ENCODE measurements at regions not wholly inside any gene's neighbourhood (a gene's known extent, or its start where the extent isn't known, plus 50 kb on each side); places are given as distances from the start of the nearest gene placed in this dataset.

GRCh38 chr18:24795129-24795528 lies 334.7 kb downstream of the HRH4 start:
- TF ChIP-seq CTCF (IDR thresholded peaks at IDR 0.05; ENCODE audit: borderline replicate concordance, control extremely low read depth, extremely low read depth, insufficient read depth, missing control alignments): no peak
- in situ Hi-C loops (cut with MboI; ENCODE audit: low sequenced_read_pairs, unreplicated experiment): no loop called here

GRCh38 chr18:24797981-24798380 lies 337.5 kb downstream of the HRH4 start:
- no peak for TF ChIP-seq CTCF (IDR thresholded peaks at IDR 0.05; ENCODE audit: borderline replicate concordance, control extremely low read depth, extremely low read depth, insufficient read depth, missing control alignments)
- in situ Hi-C loops (cut with MboI; ENCODE audit: low sequenced_read_pairs, unreplicated experiment): no loop called here
- no peak for DNase-seq (ENCODE audit: low spot score)

More at GRCh38 chr18:24795129-24795528, 334.7 kb downstream of the HRH4 start:
- DNase-seq (ENCODE audit: low spot score): no peak

- in situ Hi-C loops (cut with MboI; ENCODE audit: low sequenced_read_pairs, unreplicated experiment): no loop called here
- no peak for TF ChIP-seq CTCF (IDR thresholded peaks at IDR 0.05; ENCODE audit: borderline replicate concordance, control extremely low read depth, extremely low read depth, insufficient read depth, missing control alignments)
- DNase-seq (ENCODE audit: low spot score): no peak
Measured at GRCh38 chr18:24799176-24799575, 338.7 kb downstream of the HRH4 start.

GRCh38 chr18:24799720-24800119 lies 339.3 kb downstream of the HRH4 start:
- in situ Hi-C loops (cut with MboI; ENCODE audit: low sequenced_read_pairs, unreplicated experiment): no loop called here
- no peak for TF ChIP-seq CTCF (IDR thresholded peaks at IDR 0.05; ENCODE audit: borderline replicate concordance, control extremely low read depth, extremely low read depth, insufficient read depth, missing control alignments)
- DNase-seq (ENCODE audit: low spot score): no peak

- TF ChIP-seq CTCF (IDR thresholded peaks at IDR 0.05; ENCODE audit: borderline replicate concordance, control extremely low read depth, extremely low read depth, insufficient read depth, missing control alignments): no peak
- DNase-seq (ENCODE audit: low spot score): no peak
- in situ Hi-C loops (cut with MboI; ENCODE audit: low sequenced_read_pairs, unreplicated experiment): no loop called here
Measured at GRCh38 chr18:24801001-24801400, 340.6 kb downstream of the HRH4 start.

- no peak for TF ChIP-seq CTCF (IDR thresholded peaks at IDR 0.05; ENCODE audit: borderline replicate concordance, control extremely low read depth, extremely low read depth, insufficient read depth, missing control alignments)
- no peak for DNase-seq (ENCODE audit: low spot score)
- in situ Hi-C loops (cut with MboI; ENCODE audit: low sequenced_read_pairs, unreplicated experiment): no loop called here
Measured at GRCh38 chr18:24802456-24802855, 342.0 kb downstream of the HRH4 start.

GRCh38 chr18:24805156-24805555 lies 344.7 kb downstream of the HRH4 start:
- in situ Hi-C loops (cut with MboI; ENCODE audit: low sequenced_read_pairs, unreplicated experiment): no loop called here
- no peak for TF ChIP-seq CTCF (IDR thresholded peaks at IDR 0.05; ENCODE audit: borderline replicate concordance, control extremely low read depth, extremely low read depth, insufficient read depth, missing control alignments)
- no peak for DNase-seq (ENCODE audit: low spot score)

All from GM13976 (cell line).